HG03439 (cell line): ENCODE measurements at regions not wholly inside any gene's neighbourhood (a gene's known extent, or its start where the extent isn't known, plus 50 kb on each side); places are given as distances from the start of the nearest gene placed in this dataset.
"Not testable (repeated sequence)": the region's sequence is repeated elsewhere in the genome, so short reads cannot be mapped to it uniquely, and the experiment has no call there.

Source experiments
- ATAC-seq: cut with Tn5 transposase; IDR thresholded peaks from one replicate; pipeline ENCODE4 v1.9.1; 2021; ENCODE audit warnings: mild to moderate bottlenecking, moderate library complexity; ENCODE audit not compliant: unreplicated experiment

DNA sequence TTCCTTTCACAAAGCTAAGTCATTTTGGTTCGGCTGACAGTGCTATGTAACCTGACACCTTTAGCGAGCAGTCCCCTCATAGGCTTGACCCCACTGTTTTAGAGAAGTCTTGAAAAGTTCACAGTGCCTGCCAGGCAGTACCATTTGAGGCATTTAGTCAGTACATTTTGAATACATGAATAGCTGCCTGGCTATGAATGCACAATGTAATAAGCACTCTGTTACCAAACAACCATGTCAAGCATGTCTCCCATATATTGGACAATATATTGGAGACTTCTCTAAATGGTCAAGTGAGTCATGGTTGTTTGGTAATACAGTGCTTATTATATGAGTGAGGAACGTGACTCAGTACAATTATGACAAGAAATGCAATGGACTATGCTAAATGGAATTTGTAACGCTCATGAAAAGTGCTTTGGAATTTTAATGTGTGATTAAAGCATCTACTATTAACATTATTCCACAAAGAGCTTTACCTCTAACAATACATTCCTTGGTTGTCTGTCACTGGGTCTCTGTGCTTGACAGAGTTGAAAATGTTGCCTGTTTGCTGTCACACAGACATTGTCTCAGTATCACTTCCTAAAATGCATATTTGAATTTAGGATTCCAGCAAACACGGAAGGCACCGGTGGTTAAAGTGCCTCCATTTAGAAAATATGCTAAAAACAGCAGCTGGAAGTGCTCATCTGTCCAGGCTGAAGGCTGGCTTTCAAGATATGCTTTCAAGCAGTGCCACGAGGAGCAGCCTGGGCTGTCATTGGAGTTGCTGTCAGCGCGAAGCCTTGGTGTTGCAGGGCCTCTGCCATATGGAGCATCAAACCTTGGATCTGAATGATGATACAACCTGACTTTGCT is 458.6 kb downstream of the FBXO15 start:
- no peak for ATAC-seq

- ATAC-seq: no peak
Observed at GRCh38 chr18:73688161-73688560, 459.5 kb downstream of the FBXO15 start.

DNA sequence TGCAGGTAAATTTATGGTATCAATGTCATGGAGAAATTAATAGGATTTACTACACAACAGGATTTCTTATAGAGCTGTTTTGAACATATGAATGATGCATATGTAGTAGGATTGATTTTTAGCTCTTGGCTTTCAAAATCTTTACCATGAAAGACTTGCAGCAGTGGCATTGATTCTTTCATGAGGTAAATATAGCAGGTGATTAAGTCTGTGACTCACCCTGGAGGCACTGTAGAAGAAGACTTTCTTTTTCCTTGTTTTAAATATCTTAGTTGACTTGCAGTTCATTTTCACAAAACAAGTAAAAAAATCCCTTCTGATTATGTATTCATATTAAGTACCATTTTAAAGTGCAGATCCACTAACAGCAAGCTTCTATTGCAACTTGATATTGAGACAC is 463.0 kb downstream of the FBXO15 start:
- no peak for ATAC-seq

GRCh38 chr18:73683409-73684238 is 464.0 kb downstream of the FBXO15 start:
- ATAC-seq: no peak

DNA sequence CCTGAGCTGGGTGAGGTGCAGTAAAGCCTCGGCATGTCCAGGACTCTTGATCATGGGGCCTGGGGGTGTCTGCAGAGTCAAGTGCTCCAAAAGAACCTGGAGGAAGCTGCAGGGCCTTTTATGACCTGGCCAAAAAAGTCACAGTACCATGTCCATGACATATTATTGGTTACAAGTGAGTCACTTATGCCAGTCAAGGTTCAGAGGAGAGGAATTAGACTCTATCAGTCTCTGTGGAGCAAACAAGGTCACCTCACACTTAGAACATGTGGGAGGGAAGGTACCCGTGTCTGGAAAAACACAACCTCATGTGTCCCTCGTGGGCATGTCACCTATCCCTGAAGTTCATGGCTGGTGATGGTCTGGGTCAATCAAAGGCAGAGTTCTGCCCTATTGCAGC is 465.7 kb downstream of the FBXO15 start:
- no peak for ATAC-seq

GRCh38 chr18:73681398-73681797 is 466.2 kb downstream of the FBXO15 start:
- ATAC-seq: no peak

DNA sequence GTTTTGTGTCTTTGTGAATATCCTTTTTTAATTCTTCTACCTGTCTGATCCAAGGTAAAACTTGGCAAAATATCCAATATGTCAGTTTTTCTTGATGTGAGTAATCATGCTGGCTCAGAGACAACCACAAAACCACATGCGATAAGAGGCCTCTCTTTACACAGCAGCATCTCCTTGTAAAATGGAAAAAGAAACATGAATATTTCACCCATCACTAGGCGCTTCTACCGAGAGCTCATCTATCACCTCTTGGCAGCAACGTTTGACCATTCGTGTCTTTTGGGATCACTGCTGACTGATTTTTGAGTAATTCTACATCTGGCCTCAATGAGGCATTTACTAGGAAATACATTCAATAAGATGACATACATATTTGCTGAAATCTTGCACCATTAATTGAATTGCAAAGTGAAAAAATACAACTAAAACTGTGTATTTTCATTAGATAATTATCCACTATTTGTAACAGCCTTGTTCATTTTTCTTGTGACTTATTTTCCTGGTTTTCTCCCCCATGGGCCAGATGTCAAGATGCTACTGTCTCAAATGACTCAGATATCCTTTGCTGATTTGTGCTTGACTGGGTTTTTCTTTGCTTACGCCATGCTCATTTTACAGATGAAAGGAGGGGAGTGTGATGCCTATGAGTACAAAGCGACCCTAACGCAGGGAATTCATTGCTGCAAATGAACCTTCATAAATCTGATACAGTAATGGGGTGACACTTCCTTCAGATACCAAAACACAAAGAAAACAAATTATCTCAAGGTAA is 467.5 kb downstream of the FBXO15 start:
- no peak for ATAC-seq

- no peak for ATAC-seq
Observed at GRCh38 chr18:73677450-73677849, 470.2 kb downstream of the FBXO15 start.

DNA sequence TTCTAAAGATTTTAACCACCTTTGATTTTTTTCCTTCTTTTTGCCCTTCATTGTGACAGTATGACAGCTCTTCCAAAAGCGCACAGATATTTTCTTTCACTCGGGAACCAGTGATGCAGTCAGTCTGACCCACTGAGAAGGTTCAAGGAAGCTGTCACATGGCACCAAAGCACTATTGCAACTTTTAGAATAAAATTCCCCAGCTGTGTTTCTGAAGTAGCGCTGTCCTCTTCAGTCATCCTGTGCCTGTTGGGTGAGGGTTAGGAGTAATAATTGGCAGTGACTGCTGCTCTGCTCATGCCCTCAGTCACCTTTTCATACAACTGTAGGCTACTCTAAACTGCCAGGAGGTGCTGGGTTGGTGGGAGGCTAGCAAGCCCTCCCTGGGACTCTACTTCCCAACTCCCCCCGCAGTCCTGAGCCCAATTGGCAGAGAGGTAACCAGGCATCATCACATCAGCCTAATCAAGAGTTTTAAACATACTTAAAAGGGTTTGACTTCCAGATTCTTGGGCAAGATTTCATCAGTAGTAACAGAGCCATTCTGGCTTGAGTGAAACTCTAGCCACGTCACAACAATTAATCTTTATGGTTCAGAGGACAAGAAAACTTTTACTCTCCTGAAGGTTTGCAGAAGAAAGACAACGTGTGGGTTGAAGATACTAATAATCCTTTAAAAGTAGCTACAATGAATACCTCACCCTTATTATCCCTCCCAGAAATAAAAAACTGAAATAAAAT is 473.3 kb downstream of the FBXO15 start:
- no peak for ATAC-seq

DNA sequence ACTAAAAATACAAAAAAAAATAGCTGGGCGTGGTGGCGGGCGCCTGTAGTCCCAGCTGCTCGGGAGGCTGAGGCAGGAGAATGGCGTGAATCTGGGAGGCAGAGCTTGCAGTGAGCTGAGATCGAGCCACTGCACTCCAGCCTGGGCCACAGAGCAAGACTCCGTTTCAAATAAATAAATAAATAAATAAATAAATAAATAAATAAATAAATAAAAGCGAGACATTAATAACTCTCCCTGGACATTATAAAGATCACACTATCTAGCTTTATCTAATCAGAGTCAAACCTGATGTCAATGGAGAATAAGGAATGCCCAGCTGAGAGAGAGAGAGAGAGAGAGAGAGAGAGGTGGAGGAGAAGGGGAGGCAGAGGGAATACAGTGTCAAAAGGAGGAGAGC is 476.2 kb downstream of the FBXO15 start:
- not testable (repeated sequence) for ATAC-seq

DNA sequence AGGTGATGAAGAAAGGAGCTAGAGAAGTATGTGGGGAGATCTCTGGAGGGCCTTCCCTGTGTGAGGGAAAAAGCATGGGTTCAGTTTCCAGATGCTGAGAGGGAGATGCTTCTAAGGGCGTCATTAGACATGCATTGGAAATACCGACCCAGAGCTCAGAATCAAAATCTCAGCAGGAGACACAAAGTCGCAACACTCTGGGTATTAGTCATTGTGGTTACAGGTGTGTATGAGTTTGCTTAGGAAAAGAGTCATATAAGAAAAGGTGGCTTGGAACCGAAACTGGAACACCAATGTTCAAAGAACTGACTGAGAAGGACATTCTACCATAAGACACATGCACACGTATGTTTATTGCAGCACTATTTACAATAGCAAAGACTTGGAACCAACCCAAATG is 477.1 kb downstream of the FBXO15 start:
- ATAC-seq: no peak

DNA sequence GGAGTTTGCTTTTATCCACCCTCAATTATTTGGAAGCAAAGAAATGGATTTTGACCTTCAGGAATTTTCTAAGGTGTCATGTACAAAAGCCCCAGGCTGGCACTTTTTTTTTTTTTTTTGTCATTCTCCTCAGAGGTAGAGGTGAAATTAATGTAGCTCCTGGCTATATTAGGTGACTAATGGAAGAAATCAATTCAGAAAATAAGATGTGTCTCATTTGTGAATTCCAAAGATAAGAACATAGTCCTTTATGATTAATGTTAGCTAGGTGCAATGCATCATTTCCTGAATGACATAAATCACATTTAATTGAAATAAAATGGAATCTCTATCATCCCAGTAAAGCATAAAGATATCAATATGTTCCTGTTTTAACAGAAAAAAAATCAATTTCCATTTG is 477.6 kb downstream of the FBXO15 start:
- ATAC-seq: no peak

- no peak for ATAC-seq
Observed at GRCh38 chr18:73669297-73669696, 478.3 kb downstream of the FBXO15 start.

- no peak for ATAC-seq
Observed at GRCh38 chr18:73668051-73668450, 479.6 kb downstream of the FBXO15 start.

DNA sequence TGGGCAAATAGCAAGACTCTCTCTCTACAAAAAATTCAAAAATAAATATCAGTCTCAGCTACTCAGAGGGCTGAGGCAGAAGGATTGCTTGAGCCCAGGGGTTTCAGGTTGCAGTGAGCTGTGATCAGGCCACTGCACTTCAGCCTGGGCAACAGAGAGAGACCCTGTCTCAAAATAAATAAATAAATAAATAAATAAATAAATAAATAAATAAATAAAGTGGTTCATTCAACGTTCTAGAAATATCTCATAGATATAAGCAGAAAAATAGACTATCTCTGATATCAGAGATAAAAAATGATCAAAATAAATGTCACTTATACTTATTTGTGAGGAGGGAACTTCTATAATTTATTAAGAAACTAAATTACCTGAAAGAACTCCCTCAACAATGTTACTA is 480.9 kb downstream of the FBXO15 start:
- no peak for ATAC-seq

DNA sequence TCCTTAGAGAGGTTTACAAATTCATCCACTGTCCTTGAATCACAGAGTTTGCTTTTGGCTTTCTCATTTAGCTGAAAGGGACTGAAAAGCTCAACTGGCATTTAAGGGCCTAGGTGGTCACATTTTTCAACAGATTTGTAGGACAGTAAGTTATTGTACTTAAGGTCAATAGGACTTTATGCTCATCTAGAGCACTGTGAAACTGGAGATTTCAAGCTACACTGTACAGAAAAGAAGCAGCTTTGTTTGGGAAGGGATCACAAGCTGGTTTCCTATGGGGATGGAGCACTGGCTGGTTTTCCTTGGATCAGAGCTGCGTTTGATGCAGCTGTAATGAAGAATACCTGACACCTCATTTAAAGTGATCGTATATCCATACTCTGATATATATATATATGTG is 482.7 kb downstream of the FBXO15 start:
- ATAC-seq: no peak

- ATAC-seq: no peak
Observed at GRCh38 chr18:73663581-73663980, 484.1 kb downstream of the FBXO15 start.

DNA sequence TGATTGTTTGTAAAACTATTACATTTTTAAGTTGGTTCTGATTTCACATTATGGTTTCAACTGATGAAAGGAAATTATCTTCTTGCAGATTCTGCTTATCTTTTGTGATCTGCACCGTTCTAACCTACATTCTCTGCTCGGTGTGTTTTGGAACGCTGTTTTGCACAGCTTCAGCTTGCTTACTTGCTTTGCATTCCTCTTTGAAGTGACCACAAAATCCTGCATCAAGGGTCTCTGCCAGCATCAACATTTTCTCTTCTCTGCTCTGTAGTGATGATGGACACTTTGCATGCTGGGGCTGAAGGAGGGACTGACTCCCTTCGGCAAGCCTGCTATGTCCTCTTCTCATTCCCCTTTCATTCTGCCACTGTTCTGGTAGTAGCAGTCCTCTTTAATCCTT is 485.2 kb downstream of the FBXO15 start:
- no peak for ATAC-seq

- no peak for ATAC-seq
Observed at GRCh38 chr18:73660931-73661856, 486.4 kb downstream of the FBXO15 start.

DNA sequence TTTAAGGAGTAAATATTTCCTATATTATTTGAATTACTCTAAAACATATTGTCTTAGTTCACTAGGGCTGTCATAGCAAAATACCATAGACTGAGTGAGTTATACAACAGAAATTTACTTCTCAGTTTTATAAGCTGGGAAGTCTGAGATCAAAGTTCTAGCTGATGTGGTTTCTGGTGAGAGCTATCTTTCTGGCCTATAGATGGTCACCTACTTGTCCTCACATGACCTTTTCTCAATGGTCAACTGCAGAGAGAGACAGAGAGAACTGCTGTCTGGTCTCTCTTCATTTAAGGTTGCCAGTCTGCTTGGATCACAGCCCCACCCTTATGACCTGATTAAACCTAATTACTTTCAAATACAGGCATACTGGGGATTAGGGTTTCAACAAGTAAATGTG is 490.9 kb downstream of the FBXO15 start:
- ATAC-seq: no peak
